ENCODE measurements at regions not wholly inside any gene's neighbourhood (a gene's known extent, or its start where the extent isn't known, plus 50 kb on each side); places are given as distances from the start of the nearest gene placed in this dataset.

- TF ChIP-seq CTCF (conservative IDR thresholded peaks at IDR 0.05; ENCODE audit: low read length): no peak
- no peak for TF ChIP-seq EZH2phosphoT487 (IDR thresholded peaks at IDR 0.05; ENCODE audit: borderline replicate concordance)
Observed at GRCh38 chr3:981156-981555, 111.7 kb upstream of the CNTN6 start.

All from Loucy (cell line).